Suprapubic skin (tissue), 4 donors: ENCODE measurements at regions not wholly inside any gene's neighbourhood (a gene's known extent, or its start where the extent isn't known, plus 50 kb on each side); places are given as distances from the start of the nearest gene placed in this dataset.

Experiments used
- EP300 ChIP-seq: sonication (generic); formaldehyde crosslinking; IDR thresholded peaks from one replicate; pipeline ENCODE4 v1.6.1; 2017; ENCODE audit warnings: antibody characterized with exemption
- POLR2A ChIP-seq, 2 donors: fragments of 450-650 bp; IDR thresholded peaks; one replicate each; pipeline ENCODE4 v1.6.1; 2017; ENCODE audit warnings: antibody characterized with exemption in 2 of 2, mild to moderate bottlenecking in 2 of 2, moderate library complexity in 2 of 2
- POLR2AphosphoS5 ChIP-seq, 3 donors: sonication (generic); formaldehyde crosslinking; IDR thresholded peaks; one replicate each; pipeline ENCODE4 v1.6.1; 2017; ENCODE audit warnings: antibody characterized with exemption in 3 of 3
- TF ChIP-seq, protein P1 (sequence below), 2 donors: fragments of 200-600 bp in 1 of 2; fragments of 450-650 bp in 1 of 2; sonication (generic) in 1 of 2; IDR thresholded peaks; one replicate each; pipeline ENCODE4 v1.5.1; 2016 to 2019; ENCODE audit warnings: antibody characterized with exemption in 2 of 2, mild to moderate bottlenecking in 1 of 2, moderate library complexity in 1 of 2

DNA sequence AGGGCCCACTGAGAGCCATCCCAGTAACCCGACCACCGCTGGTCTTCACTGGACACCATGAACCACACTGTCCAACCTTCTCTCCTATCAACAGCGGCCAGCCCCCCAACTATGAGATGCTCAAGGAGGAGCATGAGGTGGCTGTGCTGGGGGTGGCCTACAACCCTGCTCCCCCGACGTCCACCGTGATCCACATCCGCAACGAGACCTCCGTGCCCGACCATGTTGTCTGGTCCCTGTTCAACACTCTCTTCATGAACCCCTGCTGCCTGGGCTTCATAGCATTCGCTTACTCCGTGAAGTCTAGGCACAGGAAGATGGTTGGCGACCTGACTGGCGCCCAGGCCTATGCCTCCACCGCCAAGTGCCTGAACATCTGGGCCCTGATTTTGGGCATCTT lies 423.8 kb upstream of the EPHA5 start:
- no peak for TF ChIP-seq POLR2A (IDR thresholded peaks at IDR 0.05)
- TF ChIP-seq, protein P1, sequence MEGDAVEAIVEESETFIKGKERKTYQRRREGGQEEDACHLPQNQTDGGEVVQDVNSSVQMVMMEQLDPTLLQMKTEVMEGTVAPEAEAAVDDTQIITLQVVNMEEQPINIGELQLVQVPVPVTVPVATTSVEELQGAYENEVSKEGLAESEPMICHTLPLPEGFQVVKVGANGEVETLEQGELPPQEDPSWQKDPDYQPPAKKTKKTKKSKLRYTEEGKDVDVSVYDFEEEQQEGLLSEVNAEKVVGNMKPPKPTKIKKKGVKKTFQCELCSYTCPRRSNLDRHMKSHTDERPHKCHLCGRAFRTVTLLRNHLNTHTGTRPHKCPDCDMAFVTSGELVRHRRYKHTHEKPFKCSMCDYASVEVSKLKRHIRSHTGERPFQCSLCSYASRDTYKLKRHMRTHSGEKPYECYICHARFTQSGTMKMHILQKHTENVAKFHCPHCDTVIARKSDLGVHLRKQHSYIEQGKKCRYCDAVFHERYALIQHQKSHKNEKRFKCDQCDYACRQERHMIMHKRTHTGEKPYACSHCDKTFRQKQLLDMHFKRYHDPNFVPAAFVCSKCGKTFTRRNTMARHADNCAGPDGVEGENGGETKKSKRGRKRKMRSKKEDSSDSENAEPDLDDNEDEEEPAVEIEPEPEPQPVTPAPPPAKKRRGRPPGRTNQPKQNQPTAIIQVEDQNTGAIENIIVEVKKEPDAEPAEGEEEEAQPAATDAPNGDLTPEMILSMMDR (IDR thresholded peaks at IDR 0.05) = no peak
- no peak for TF ChIP-seq POLR2AphosphoS5 (IDR thresholded peaks at IDR 0.05)
- no peak for TF ChIP-seq EP300
